ENCODE measurements at regions not wholly inside any gene's neighbourhood (a gene's known extent, or its start where the extent isn't known, plus 50 kb on each side); places are given as distances from the start of the nearest gene placed in this dataset.

GRCh38 chr9:2453701-2454100 lies 167.9 kb upstream of the VLDLR start:
- Histone ChIP-seq H3K27ac (ENCODE audit: extremely low read depth, low read depth, low read length) (no peak overlapping the region), H3K36me3 (ENCODE audit: control insufficient read depth in 2 of 2, insufficient read depth in 1 of 2, low read length in 2 of 2) (no peaks in the 10 kb centered on the region), H3K9me3 (ENCODE audit: control insufficient read depth, insufficient read depth, low read depth, low read length) (no peaks in the 10 kb centered on the region), H3K4me1 (ENCODE audit: control insufficient read depth, insufficient read depth, low read length) (no peaks in the 10 kb centered on the region), H3K4me3 (ENCODE audit: low read depth, low read length) (no peak overlapping the region)
- POLR2A ChIA-PET: no interaction called here
- CTCF ChIA-PET: no interaction called here
- TF ChIP-seq ZNF214 (tag by site-specific recombination; IDR thresholded peaks at IDR 0.05; ENCODE audit: borderline replicate concordance): no peak
- no peak for TF ChIP-seq ZEB2 (tag by site-specific recombination; IDR thresholded peaks at IDR 0.05)
- TF ChIP-seq ZNF707 (tag by site-specific recombination; IDR thresholded peaks at IDR 0.05): no peak
- no peak for TF ChIP-seq ZNF335 (tag by site-specific recombination; conservative IDR thresholded peaks at IDR 0.05)
- TF ChIP-seq ZNF830 (tag by site-specific recombination; IDR thresholded peaks at IDR 0.05; ENCODE audit: low read depth): no peak
- TF ChIP-seq ZNF18 (tag by site-specific recombination; IDR thresholded peaks at IDR 0.05): no peak
- TF ChIP-seq ZNF596 (tag by site-specific recombination; IDR thresholded peaks at IDR 0.05): no peak
- no peak for TF ChIP-seq HOXD13 (CRISPR knock-in tag; IDR thresholded peaks at IDR 0.05; ENCODE audit: borderline replicate concordance)
- no peak for TF ChIP-seq MZF1 (tag by site-specific recombination; IDR thresholded peaks at IDR 0.05; ENCODE audit: borderline replicate concordance)
- no peak for TF ChIP-seq ZBTB8A (tag by site-specific recombination; IDR thresholded peaks at IDR 0.05)
- no peak for TF ChIP-seq ZBTB10 (tag by site-specific recombination; IDR thresholded peaks at IDR 0.05)
- TF ChIP-seq ZNF560 (tag by site-specific recombination; IDR thresholded peaks at IDR 0.05; ENCODE audit: borderline replicate concordance): no peak
- no peak for TF ChIP-seq SP7 (tag by site-specific recombination; IDR thresholded peaks at IDR 0.05)
- no peak for TF ChIP-seq ZBTB6 (tag by site-specific recombination; IDR thresholded peaks at IDR 0.05)
- TF ChIP-seq ZSCAN23 (tag by site-specific recombination; IDR thresholded peaks at IDR 0.05): no peak
- TF ChIP-seq ZNF112 (tag by site-specific recombination; IDR thresholded peaks at IDR 0.05): no peak
- TF ChIP-seq ZNF266 (tag by site-specific recombination; IDR thresholded peaks at IDR 0.05; ENCODE audit: low read depth): no peak
- no peak for TF ChIP-seq ZNF837 (tag by site-specific recombination; IDR thresholded peaks at IDR 0.05)

GRCh38 chr9:2459756-2460155 lies 161.8 kb upstream of the VLDLR start:
- CTCF ChIA-PET: interaction anchor here (1.2 kb wide), 1 partner anchor 23 kb away, joined by 3 read pairs; no protein-coding TSS in a partner anchor
- POLR2A ChIA-PET: no interaction called here
- TF ChIP-seq ZFHX2 (tag by site-specific recombination; conservative IDR thresholded peaks at IDR 0.05): no peak
- no peak for TF ChIP-seq ZNF175 (tag by site-specific recombination; IDR thresholded peaks at IDR 0.05)
- TF ChIP-seq ZBTB20 (tag by site-specific recombination; IDR thresholded peaks at IDR 0.05): no peak
- TF ChIP-seq SP2 (tag by site-specific recombination; IDR thresholded peaks at IDR 0.05): no peak
- TF ChIP-seq ZNF830 (tag by site-specific recombination; IDR thresholded peaks at IDR 0.05; ENCODE audit: low read depth): no peak
- TF ChIP-seq ZNF513 (tag by site-specific recombination; IDR thresholded peaks at IDR 0.05): no peak
- TF ChIP-seq ZNF19 (tag by site-specific recombination; IDR thresholded peaks at IDR 0.05; ENCODE audit: low read depth): no peak
- no peak for TF ChIP-seq AEBP2 (tag by site-specific recombination; IDR thresholded peaks at IDR 0.05; ENCODE audit: borderline replicate concordance)
- no peak for TF ChIP-seq ZNF202 (tag by site-specific recombination; IDR thresholded peaks at IDR 0.05; ENCODE audit: borderline replicate concordance)

More at GRCh38 chr9:2459756-2460155, 161.8 kb upstream of the VLDLR start:
- H3K27ac ChIP-seq (ENCODE audit: extremely low read depth, low read depth, low read length): no peak overlapping the region
- H3K4me3 ChIP-seq (ENCODE audit: low read depth, low read length): no peak overlapping the region
- H3K9me3 ChIP-seq (ENCODE audit: control insufficient read depth, insufficient read depth, low read depth, low read length): no peaks in the 10 kb centered on the region
- no peaks in the 10 kb centered on the region for H3K36me3 ChIP-seq (ENCODE audit: control insufficient read depth in 2 of 2, insufficient read depth in 1 of 2, low read length in 2 of 2)
- no peaks in the 10 kb centered on the region for H3K4me1 ChIP-seq (ENCODE audit: control insufficient read depth, insufficient read depth, low read length)
